ACC112 (cell line): ENCODE measurements at regions not wholly inside any gene's neighbourhood (a gene's known extent, or its start where the extent isn't known, plus 50 kb on each side); places are given as distances from the start of the nearest gene placed in this dataset.

Experiments
- H2AFZ ChIP-seq: fragments of 200-600 bp; sonication (generic); one replicate; pipeline ENCODE4 v1.6.0; 2017; ENCODE audit warnings: antibody characterized with exemption, low read length; ENCODE audit not compliant: unreplicated experiment
- H3K27ac ChIP-seq: fragments of 200-600 bp; sonication (generic); 2 replicates; pipeline ENCODE4 v1.5.1; 2014; ENCODE audit warnings: low read depth, mild to moderate bottlenecking, antibody characterized with exemption, low read length, moderate library complexity
- H3K27me3 ChIP-seq: fragments of 200-600 bp; sonication (generic); 2 replicates; pipeline ENCODE4 v1.6.1; 2014; ENCODE audit warnings: mild to moderate bottlenecking, antibody characterized with exemption, low read length, moderate library complexity, mixed read lengths; ENCODE audit not compliant: insufficient read depth
- H3K36me3 ChIP-seq: fragments of 200-600 bp; sonication (generic); 2 replicates; pipeline ENCODE4 v1.6.1; 2016; ENCODE audit warnings: mild to moderate bottlenecking, antibody characterized with exemption, low read length, moderate library complexity, mixed read lengths; ENCODE audit not compliant: insufficient read depth
- H3K4me1 ChIP-seq: fragments of 200-600 bp; sonication (generic); one replicate; pipeline ENCODE4 v1.6.1; 2016; ENCODE audit warnings: low read length, mixed read lengths; ENCODE audit not compliant: insufficient read depth, unreplicated experiment, control insufficient read depth
- H3K4me3 ChIP-seq: fragments of 200-600 bp; sonication (generic); 2 replicates; pipeline ENCODE4 v1.5.1; 2014; ENCODE audit warnings: mild to moderate bottlenecking, low read depth, low read length
- H3K79me2 ChIP-seq: fragments of 200-600 bp; sonication (generic); one replicate; pipeline ENCODE4 v1.6.0; 2016; ENCODE audit warnings: low read length; ENCODE audit not compliant: control insufficient read depth, unreplicated experiment, insufficient read depth

DNA sequence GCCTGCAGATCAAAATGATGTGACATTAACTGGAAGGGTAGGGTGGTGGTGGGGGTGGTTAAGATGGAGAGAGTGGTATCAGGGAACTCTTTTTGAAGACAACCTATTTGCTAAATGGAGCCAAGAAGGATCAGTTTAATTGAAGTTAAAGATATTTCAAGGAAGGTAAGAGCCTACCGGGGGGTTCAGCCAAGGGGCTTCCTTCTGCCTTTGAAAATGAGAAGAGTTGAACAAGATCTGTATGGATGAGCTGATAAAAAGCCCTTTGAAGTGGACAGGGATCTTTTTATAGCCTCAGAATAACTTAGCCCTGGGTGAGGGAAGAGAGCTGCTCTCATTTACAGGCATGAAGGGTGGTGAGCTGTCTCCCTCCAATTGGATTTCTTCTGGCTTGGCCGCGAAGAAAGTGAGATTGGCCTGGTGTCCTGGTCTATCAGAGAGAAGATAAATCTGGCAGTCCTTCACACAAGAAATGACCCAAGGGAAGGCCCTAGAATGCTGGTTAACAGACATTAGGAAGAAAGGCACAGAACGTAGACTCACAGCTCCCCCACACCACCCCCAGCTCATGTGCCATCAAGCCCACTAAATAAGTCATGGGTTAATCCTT is 439.8 kb downstream of the TNS1 start:
- H3K27ac ChIP-seq: no peak overlapping the region
- peaks cover 17% of the 10 kb centered on the region for H3K27me3 ChIP-seq
- no peak overlapping the region for H2AFZ ChIP-seq
- H3K79me2 ChIP-seq: no peaks in the 10 kb centered on the region
- H3K4me1 ChIP-seq: no peaks in the 10 kb centered on the region
- H3K36me3 ChIP-seq: no peaks in the 10 kb centered on the region
- H3K4me3 ChIP-seq: no peak overlapping the region

DNA sequence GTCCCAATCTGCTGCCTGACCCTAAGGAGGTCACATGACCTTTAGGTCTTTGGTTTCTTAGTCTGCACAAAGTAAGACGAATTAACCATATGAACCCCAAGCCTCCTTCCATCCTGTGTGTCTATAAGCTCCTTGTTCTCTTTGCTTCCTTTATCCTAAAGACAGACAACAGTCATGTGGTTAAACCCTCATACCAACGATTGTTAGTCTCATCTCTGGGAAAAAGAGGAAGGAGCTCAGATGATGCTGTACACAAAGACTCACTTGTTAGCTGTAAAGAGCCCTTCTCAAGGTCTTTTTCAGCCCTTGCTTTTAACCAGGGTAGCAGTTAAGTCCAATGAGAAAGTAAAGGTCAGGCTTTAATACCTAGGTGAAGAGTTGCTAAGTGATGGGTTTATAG is 443.7 kb downstream of the TNS1 start:
- Histone ChIP-seq H3K36me3 (no peaks in the 10 kb centered on the region), H3K79me2 (no peaks in the 10 kb centered on the region), H3K27ac (no peak overlapping the region), H3K4me1 (no peaks in the 10 kb centered on the region), H2AFZ (no peak overlapping the region), H3K27me3 (peaks cover 25% of the 10 kb centered on the region), H3K4me3 (no peak overlapping the region)

DNA sequence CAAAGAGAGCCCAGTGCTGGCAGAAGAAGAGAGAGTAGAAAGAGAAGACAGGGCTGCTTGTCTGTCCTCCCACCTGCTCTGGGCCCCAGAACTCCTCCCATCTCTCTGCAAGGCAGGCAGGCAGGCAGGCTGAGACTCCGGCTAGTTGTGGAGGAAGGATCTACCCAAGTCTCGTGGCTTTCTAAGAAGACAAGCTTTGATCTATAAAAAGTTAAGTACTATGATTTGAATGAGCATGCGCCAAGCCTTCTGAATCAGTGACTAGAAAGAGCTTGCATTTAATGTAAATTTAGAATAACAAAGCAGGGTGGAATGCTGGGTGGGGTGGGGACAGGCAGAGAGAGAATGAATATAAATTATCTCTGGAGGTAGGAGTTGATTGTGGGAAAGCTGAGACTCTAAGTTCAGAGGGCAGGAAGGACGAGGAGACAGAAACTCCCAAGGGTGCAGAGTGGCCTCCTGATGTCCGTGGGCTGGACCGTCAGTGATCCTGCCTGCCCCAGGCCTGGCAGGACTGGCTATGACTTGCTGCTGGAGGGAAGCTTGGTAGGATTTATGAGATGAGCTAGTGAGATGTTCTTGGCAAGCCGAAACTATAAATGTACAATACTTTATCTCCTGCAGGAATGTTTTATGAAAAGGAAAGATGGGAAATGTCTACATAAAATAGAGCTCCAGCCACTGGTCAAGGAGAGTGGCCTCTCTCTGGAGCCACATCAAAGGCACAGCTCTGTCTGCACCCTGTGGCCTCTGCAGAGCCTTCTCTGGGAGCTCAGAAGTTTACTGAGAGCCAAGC is 447.5 kb downstream of the TNS1 start:
- Histone ChIP-seq H3K36me3 (no peaks in the 10 kb centered on the region), H2AFZ (no peak overlapping the region), H3K79me2 (no peaks in the 10 kb centered on the region), H3K4me3 (no peak overlapping the region), H3K4me1 (peaks cover 4% of the 10 kb centered on the region), H3K27me3 (peaks cover 21% of the 10 kb centered on the region), H3K27ac (no peak overlapping the region)

GRCh38 chr2:217553679-217554078 is 449.1 kb downstream of the TNS1 start:
- Histone ChIP-seq H3K27ac (no peak overlapping the region), H3K27me3 (peaks cover 19% of the 10 kb centered on the region), H3K79me2 (no peaks in the 10 kb centered on the region), H3K4me1 (peaks cover 4% of the 10 kb centered on the region), H2AFZ (no peak overlapping the region), H3K36me3 (no peaks in the 10 kb centered on the region), H3K4me3 (no peak overlapping the region)

- Histone ChIP-seq H3K27me3 (peaks cover 14% of the 10 kb centered on the region; the same call in 1 of the 2 replicates), H3K4me3 (no peak overlapping the region), H3K36me3 (no peaks in the 10 kb centered on the region), H3K4me1 (peaks cover 4% of the 10 kb centered on the region), H3K79me2 (no peaks in the 10 kb centered on the region), H2AFZ (no peak overlapping the region), H3K27ac (no peak overlapping the region)
Observed at GRCh38 chr2:217553202-217553601, 449.6 kb downstream of the TNS1 start.

GRCh38 chr2:217552081-217552480 is 450.7 kb downstream of the TNS1 start:
- no peak overlapping the region for H2AFZ ChIP-seq
- H3K27me3 ChIP-seq: peaks cover 14% of the 10 kb centered on the region; the same call in 1 of the 2 replicates
- H3K27ac ChIP-seq: no peak overlapping the region
- peaks cover 4% of the 10 kb centered on the region for H3K4me1 ChIP-seq
- no peak overlapping the region for H3K4me3 ChIP-seq
- H3K79me2 ChIP-seq: no peaks in the 10 kb centered on the region
- H3K36me3 ChIP-seq: no peaks in the 10 kb centered on the region

- Histone ChIP-seq H3K4me3 (no peak overlapping the region), H3K36me3 (no peaks in the 10 kb centered on the region), H3K4me1 (peaks cover 4% of the 10 kb centered on the region), H3K27me3 (peaks cover 14% of the 10 kb centered on the region; the same call in 1 of the 2 replicates), H3K27ac (no peak overlapping the region), H2AFZ (no peak overlapping the region), H3K79me2 (no peaks in the 10 kb centered on the region)
Observed at GRCh38 chr2:217551252-217551899, 451.4 kb downstream of the TNS1 start.

DNA sequence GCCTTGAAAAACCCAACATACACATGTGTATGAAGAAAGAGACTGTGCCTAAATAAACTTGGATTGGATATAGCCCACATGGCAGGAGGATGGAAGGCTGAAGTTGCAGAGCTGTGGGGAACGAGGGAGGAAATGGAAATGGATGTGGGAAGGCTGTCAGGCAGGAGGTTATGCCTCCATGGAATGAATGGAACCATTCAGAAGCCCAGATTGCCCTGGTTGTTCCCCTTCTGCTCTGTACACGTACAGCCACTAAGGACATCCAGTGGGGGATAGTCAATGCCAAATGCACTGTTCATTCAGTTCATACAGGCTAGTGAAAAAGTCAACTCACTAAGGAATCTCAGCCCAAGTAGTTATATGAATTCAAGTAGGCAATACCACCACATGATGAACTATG is 463.7 kb downstream of the TNS1 start:
- Histone ChIP-seq H3K27me3 (peaks cover 36% of the 10 kb centered on the region), H2AFZ (no peak overlapping the region), H3K79me2 (no peaks in the 10 kb centered on the region), H3K36me3 (no peaks in the 10 kb centered on the region), H3K4me3 (no peak overlapping the region), H3K27ac (no peak overlapping the region), H3K4me1 (no peaks in the 10 kb centered on the region)

GRCh38 chr2:217538719-217539118 is 464.1 kb downstream of the TNS1 start:
- Histone ChIP-seq H3K27ac (no peak overlapping the region), H3K36me3 (no peaks in the 10 kb centered on the region), H3K27me3 (peaks cover 36% of the 10 kb centered on the region), H3K4me3 (no peak overlapping the region), H3K79me2 (no peaks in the 10 kb centered on the region), H3K4me1 (no peaks in the 10 kb centered on the region), H2AFZ (no peak overlapping the region)

- Histone ChIP-seq H3K27me3 (peaks cover 53% of the 10 kb centered on the region), H3K4me1 (no peaks in the 10 kb centered on the region), H2AFZ (no peak overlapping the region), H3K4me3 (no peak overlapping the region), H3K27ac (no peak overlapping the region), H3K36me3 (no peaks in the 10 kb centered on the region), H3K79me2 (no peaks in the 10 kb centered on the region)
Observed at GRCh38 chr2:217535957-217536708, 466.7 kb downstream of the TNS1 start.
